ENCODE measurements at regions not wholly inside any gene's neighbourhood (a gene's known extent, or its start where the extent isn't known, plus 50 kb on each side); places are given as distances from the start of the nearest gene placed in this dataset.
"Not testable (repeated sequence)": the region's sequence is repeated elsewhere in the genome, so short reads cannot be mapped to it uniquely, and the experiment has no call there.

DNA sequence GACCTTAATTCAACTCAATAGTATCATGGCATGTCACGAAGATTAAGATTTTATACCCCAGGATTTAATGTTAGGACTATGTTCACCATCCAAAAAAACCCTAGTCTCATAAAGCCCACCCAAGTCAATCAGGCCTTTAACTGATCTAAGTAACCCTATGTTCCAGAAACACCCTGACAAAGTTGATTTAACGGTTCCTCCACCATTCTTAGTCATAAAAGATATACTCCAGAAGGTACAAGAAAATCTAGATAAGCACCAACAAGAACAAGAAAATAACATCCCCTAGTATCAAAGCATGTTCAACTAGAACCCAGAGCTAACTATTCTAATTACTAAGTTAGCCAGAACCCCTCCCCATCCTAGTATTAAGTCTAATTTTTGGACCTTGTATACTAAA, 120.7 kb upstream of the DEFB108B start:
- not testable (repeated sequence) for H3K9me2 ChIP-seq (ENCODE audit: insufficient read depth); H3F3A ChIP-seq (replicated peaks; ENCODE audit: low read depth); H3K36me3 Mint-ChIP-seq (ENCODE audit: low read depth); DNase-seq (ENCODE audit: low spot score); H3K27ac ChIP-seq (ENCODE audit: low read depth); H3K27me3 Mint-ChIP-seq (ENCODE audit: insufficient read depth, low read depth, poor library complexity); H4K20me1 ChIP-seq (replicated peaks; ENCODE audit: insufficient read depth); H3K4me1 ChIP-seq (ENCODE audit: insufficient read depth); H3K36me3 ChIP-seq (ENCODE audit: insufficient read depth); H2AFZ ChIP-seq; H3K4me2 ChIP-seq; H3K27me3 ChIP-seq (ENCODE audit: insufficient read depth); H3K4me3 Mint-ChIP-seq; H3K4me3 ChIP-seq; ATAC-seq; H3K79me2 ChIP-seq (replicated peaks; ENCODE audit: insufficient read depth); H3K27ac Mint-ChIP-seq; H3K9me3 Mint-ChIP-seq
- H3K4me1 Mint-ChIP-seq = peaks cover 13% of the 10 kb centered on the region

GRCh38 chr11:71712846-71713245, 120.2 kb upstream of the DEFB108B start:
- not testable (repeated sequence) for H3K4me3 ChIP-seq; H3K27ac ChIP-seq (ENCODE audit: low read depth); H3K4me1 ChIP-seq (ENCODE audit: insufficient read depth); H2AFZ ChIP-seq; H3K27me3 ChIP-seq (ENCODE audit: insufficient read depth); H3K9me3 Mint-ChIP-seq; H3K79me2 ChIP-seq (replicated peaks; ENCODE audit: insufficient read depth); DNase-seq (ENCODE audit: low spot score); H3K27ac Mint-ChIP-seq; H3K36me3 ChIP-seq (ENCODE audit: insufficient read depth); H3K9me2 ChIP-seq (ENCODE audit: insufficient read depth); H3K4me1 Mint-ChIP-seq; H4K20me1 ChIP-seq (replicated peaks; ENCODE audit: insufficient read depth); H3F3A ChIP-seq (replicated peaks; ENCODE audit: low read depth); H3K27me3 Mint-ChIP-seq (ENCODE audit: insufficient read depth, low read depth, poor library complexity); ATAC-seq; H3K36me3 Mint-ChIP-seq (ENCODE audit: low read depth); H3K4me3 Mint-ChIP-seq; H3K4me2 ChIP-seq

DNA sequence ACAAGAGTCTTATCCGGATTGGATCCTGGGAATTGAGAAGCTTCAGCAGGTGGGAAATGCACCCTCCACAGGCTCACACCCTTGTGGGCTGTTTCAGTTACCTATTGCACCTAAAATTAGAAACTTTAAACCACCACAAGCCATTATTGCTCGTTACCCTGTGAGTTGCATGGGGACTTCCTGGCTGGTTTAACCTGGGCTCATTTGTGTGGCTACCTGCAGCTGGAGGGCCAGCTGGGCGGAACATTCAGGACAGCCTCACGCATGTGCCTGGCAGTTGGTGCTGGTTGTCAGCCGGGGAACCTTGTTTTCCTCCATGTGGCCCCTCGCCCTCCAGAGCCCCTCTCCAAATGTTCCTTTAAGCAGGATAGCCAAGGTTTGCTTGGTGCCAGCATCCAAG, 118.5 kb upstream of the DEFB108B start:
- H3K27me3 Mint-ChIP-seq (ENCODE audit: insufficient read depth, low read depth, poor library complexity); H3K4me3 ChIP-seq: not testable (repeated sequence)

DNA sequence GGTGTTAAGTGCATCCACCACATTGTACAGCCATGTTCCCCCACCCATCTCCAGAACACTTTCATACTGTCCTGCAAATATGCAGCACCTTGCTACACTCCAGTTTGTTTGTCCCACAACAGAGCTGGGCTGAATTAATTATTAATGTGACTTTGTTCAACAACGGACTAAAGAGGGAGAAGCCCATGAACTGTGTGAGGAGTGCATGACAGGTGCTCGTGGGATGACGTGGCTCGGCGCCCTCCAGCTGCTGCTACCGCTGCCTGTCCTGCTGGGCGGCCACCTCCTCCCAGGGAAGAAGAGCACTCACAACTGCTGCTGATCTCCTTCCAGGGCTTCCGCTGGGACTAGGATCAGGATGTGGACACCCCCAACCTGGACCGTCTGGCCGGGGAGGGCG, 111.2 kb upstream of the DEFB108B start:
- H3K36me3 Mint-ChIP-seq (ENCODE audit: low read depth); H3K4me1 ChIP-seq (ENCODE audit: insufficient read depth); H3K27me3 Mint-ChIP-seq (ENCODE audit: insufficient read depth, low read depth, poor library complexity); H3K79me2 ChIP-seq (replicated peaks; ENCODE audit: insufficient read depth); H3K4me3 Mint-ChIP-seq; ATAC-seq; H3K27ac ChIP-seq (ENCODE audit: low read depth); H4K20me1 ChIP-seq (replicated peaks; ENCODE audit: insufficient read depth); H3K9me3 Mint-ChIP-seq; H2AFZ ChIP-seq; H3K4me2 ChIP-seq; DNase-seq (ENCODE audit: low spot score); H3K36me3 ChIP-seq (ENCODE audit: insufficient read depth); H3K27ac Mint-ChIP-seq; H3K9me2 ChIP-seq (ENCODE audit: insufficient read depth); H3F3A ChIP-seq (replicated peaks; ENCODE audit: low read depth); H3K27me3 ChIP-seq (ENCODE audit: insufficient read depth); H3K4me3 ChIP-seq: not testable (repeated sequence)
- H3K4me1 Mint-ChIP-seq = peaks cover 15% of the 10 kb centered on the region

More for the DNA sequence above, 118.5 kb upstream of the DEFB108B start:
- not testable (repeated sequence) for H4K20me1 ChIP-seq (replicated peaks; ENCODE audit: insufficient read depth); H3K36me3 ChIP-seq (ENCODE audit: insufficient read depth); H3F3A ChIP-seq (replicated peaks; ENCODE audit: low read depth); ATAC-seq; DNase-seq (ENCODE audit: low spot score); H3K4me1 Mint-ChIP-seq; H3K4me1 ChIP-seq (ENCODE audit: insufficient read depth); H3K27ac ChIP-seq (ENCODE audit: low read depth); H3K79me2 ChIP-seq (replicated peaks; ENCODE audit: insufficient read depth); H3K4me2 ChIP-seq; H3K27me3 ChIP-seq (ENCODE audit: insufficient read depth); H3K36me3 Mint-ChIP-seq (ENCODE audit: low read depth); H3K9me2 ChIP-seq (ENCODE audit: insufficient read depth); H3K4me3 Mint-ChIP-seq; H2AFZ ChIP-seq; H3K27ac Mint-ChIP-seq; H3K9me3 Mint-ChIP-seq

DNA sequence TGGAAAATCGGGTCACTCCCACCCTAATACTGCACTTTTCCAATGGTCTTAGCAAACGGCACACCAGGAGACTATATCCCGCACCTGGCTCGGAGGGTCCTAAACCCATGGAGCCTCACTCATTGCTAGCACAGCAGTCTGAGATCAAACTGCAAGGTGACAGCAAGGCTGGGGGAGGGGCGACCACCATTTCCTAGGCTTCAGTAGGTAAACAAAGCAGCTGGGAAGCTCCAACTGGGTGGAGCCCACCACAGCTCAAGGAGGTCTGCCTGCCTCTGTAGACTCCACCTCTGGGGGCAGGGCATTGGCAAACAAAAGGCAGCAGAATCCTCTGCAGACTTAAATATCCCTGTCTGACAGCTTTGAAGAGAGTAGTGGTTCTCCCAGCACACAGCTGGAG, 109.0 kb upstream of the DEFB108B start:
- H3K79me2 ChIP-seq (replicated peaks; ENCODE audit: insufficient read depth); H3K27ac ChIP-seq (ENCODE audit: low read depth); H3K27me3 ChIP-seq (ENCODE audit: insufficient read depth); H3K4me3 Mint-ChIP-seq; H3K4me3 ChIP-seq; H4K20me1 ChIP-seq (replicated peaks; ENCODE audit: insufficient read depth); H3K27ac Mint-ChIP-seq; H3F3A ChIP-seq (replicated peaks; ENCODE audit: low read depth); ATAC-seq; H3K4me1 ChIP-seq (ENCODE audit: insufficient read depth); H3K36me3 Mint-ChIP-seq (ENCODE audit: low read depth); H3K36me3 ChIP-seq (ENCODE audit: insufficient read depth); H3K9me2 ChIP-seq (ENCODE audit: insufficient read depth): not testable (repeated sequence)
- Histone ChIP-seq H3K4me2 (peak overlapping the region; percentile 62; the same call in 1 of the 2 replicates), H2AFZ (0 out of 2 replicates have a peak overlapping the region, but pooled peaks have one; percentile 52)
- Mint-ChIP-seq H3K27me3 (ENCODE audit: insufficient read depth, low read depth, poor library complexity) (peaks cover 11% of the 10 kb centered on the region), H3K9me3 (peaks cover 13% of the 10 kb centered on the region), H3K4me1 (peaks cover 15% of the 10 kb centered on the region)
- peak; percentile 9 for DNase-seq (ENCODE audit: low spot score)

DNA sequence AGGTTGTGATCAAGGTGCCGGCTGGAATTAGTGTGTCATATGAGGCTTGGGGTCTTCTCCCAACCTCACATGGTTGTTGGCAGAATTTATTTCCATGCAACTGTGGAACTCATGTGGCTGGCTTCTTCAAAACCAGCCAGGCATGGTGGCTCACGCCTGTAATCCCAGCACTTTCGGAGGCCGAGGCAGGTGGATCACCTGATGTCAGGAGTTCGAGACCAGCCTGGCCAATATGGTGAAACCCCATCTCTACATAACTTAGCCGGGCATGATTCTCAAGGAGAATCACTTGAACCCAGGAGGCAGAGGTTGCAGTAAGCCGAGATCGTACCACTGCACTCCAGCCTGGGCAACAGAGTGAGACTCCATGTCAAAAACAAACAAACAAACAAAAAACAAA, 102.3 kb upstream of the DEFB108B start:
- not testable (repeated sequence) for H3K27ac ChIP-seq (ENCODE audit: low read depth); H3K79me2 ChIP-seq (replicated peaks; ENCODE audit: insufficient read depth); H3K27me3 ChIP-seq (ENCODE audit: insufficient read depth); H2AFZ ChIP-seq; H3K4me1 Mint-ChIP-seq; H3K36me3 ChIP-seq (ENCODE audit: insufficient read depth); H3K4me3 ChIP-seq; DNase-seq (ENCODE audit: low spot score); H3K27me3 Mint-ChIP-seq (ENCODE audit: insufficient read depth, low read depth, poor library complexity); H3K4me3 Mint-ChIP-seq; ATAC-seq; H4K20me1 ChIP-seq (replicated peaks; ENCODE audit: insufficient read depth); H3K27ac Mint-ChIP-seq; H3K9me2 ChIP-seq (ENCODE audit: insufficient read depth); H3K36me3 Mint-ChIP-seq (ENCODE audit: low read depth); H3K4me1 ChIP-seq (ENCODE audit: insufficient read depth); H3F3A ChIP-seq (replicated peaks; ENCODE audit: low read depth); H3K4me2 ChIP-seq
- peaks cover 14% of the 10 kb centered on the region for H3K9me3 Mint-ChIP-seq

All from GM23338 (cell line).